Liver (tissue), 8 donors: ENCODE measurements at regions not wholly inside any gene's neighbourhood (a gene's known extent, or its start where the extent isn't known, plus 50 kb on each side); places are given as distances from the start of the nearest gene placed in this dataset.

ENCODE experiments used
- DNase-seq: peaks from one replicate; pipeline ENCODE4 v3.0.0-alpha.2; 2017; ENCODE audit warnings: low spot score
- H3K27ac ChIP-seq, 2 donors: one replicate each; pipeline ENCODE4 v1.7.0; 2013; ENCODE audit warnings: inconsistent platforms in 2 of 2, low read length in 2 of 2, control low read depth in 1 of 2, low read depth in 1 of 2, mild to moderate bottlenecking in 1 of 2
- H3K27me3 ChIP-seq, 4 donors: one replicate each; pipeline versions ENCODE4 v1.6.1 to v1.7.0; 2013; ENCODE audit warnings: low read length in 3 of 4, inconsistent platforms in 1 of 4, mild to moderate bottlenecking in 1 of 4, moderate library complexity in 1 of 4; ENCODE audit not compliant: control insufficient read depth in 4 of 4, insufficient read depth in 4 of 4
- H3K36me3 ChIP-seq, 4 donors: one replicate each; pipeline versions ENCODE4 v1.6.1 to v1.7.0; 2013; ENCODE audit warnings: low read length in 3 of 4, mild to moderate bottlenecking in 3 of 4, low read depth in 1 of 4, moderate library complexity in 1 of 4; ENCODE audit not compliant: control insufficient read depth in 4 of 4, insufficient read depth in 3 of 4
- H3K4me1 ChIP-seq, 4 donors: one replicate each; pipeline versions ENCODE4 v1.6.1 to v1.7.0; 2013; ENCODE audit warnings: low read length in 3 of 4, mild to moderate bottlenecking in 3 of 4, moderate library complexity in 1 of 4; ENCODE audit not compliant: control insufficient read depth in 4 of 4, insufficient read depth in 4 of 4
- H3K4me3 ChIP-seq, 3 donors: one replicate each; pipeline versions ENCODE4 v1.6.1 to v1.7.0; 2013; ENCODE audit warnings: low read length in 3 of 3, control low read depth in 1 of 3, low read depth in 1 of 3, mild to moderate bottlenecking in 1 of 3
- H3K9ac ChIP-seq, 2 donors: one replicate each; pipeline ENCODE4 v1.7.0; 2013; ENCODE audit warnings: low read length in 2 of 2, mild to moderate bottlenecking in 2 of 2, moderate library complexity in 2 of 2, control low read depth in 1 of 2, low read depth in 1 of 2
- H3K9me3 ChIP-seq, 4 donors: one replicate each; pipeline versions ENCODE4 v1.6.1 to v1.7.0; 2013; ENCODE audit warnings: low read length in 3 of 4; ENCODE audit not compliant: control insufficient read depth in 4 of 4
- ATF3 ChIP-seq: IDR thresholded peaks from 2 replicates; pipeline ENCODE4 v1.6.1; 2016; ENCODE audit warnings: antibody characterized with exemption
- EGR1 ChIP-seq, 2 donors: IDR thresholded peaks; 2 replicates each; pipeline ENCODE4 v1.6.1; 2016 to 2018; ENCODE audit warnings: antibody characterized with exemption in 2 of 2, low read depth in 2 of 2
- FOXA1 ChIP-seq: IDR thresholded peaks from 2 replicates; pipeline ENCODE4 v1.6.1; 2016; ENCODE audit warnings: antibody characterized with exemption
- FOXA2 ChIP-seq: IDR thresholded peaks from 2 replicates; pipeline ENCODE4 v1.6.1; 2016; ENCODE audit warnings: antibody characterized with exemption
- GABPA ChIP-seq, 2 donors: IDR thresholded peaks in 1 of 2; conservative IDR thresholded peaks in 1 of 2; 2 replicates each; pipeline ENCODE4 v1.6.1; 2016; ENCODE audit warnings: antibody characterized with exemption in 2 of 2, mild to moderate bottlenecking in 1 of 2, moderate library complexity in 1 of 2
- HNF4A ChIP-seq, 2 donors: conservative IDR thresholded peaks; 2 replicates each; pipeline ENCODE4 v1.6.1; 2016; ENCODE audit warnings: antibody characterized with exemption in 2 of 2, mild to moderate bottlenecking in 2 of 2
- HNF4G ChIP-seq: IDR thresholded peaks from 2 replicates; pipeline ENCODE4 v1.6.1; 2016; ENCODE audit warnings: antibody characterized with exemption
- JUND ChIP-seq, 2 donors: IDR thresholded peaks; 2 replicates each; pipeline ENCODE4 v1.6.1; 2016; ENCODE audit warnings: antibody characterized with exemption in 2 of 2
- NR2F2 ChIP-seq: IDR thresholded peaks from 2 replicates; pipeline ENCODE4 v1.6.1; 2016; ENCODE audit warnings: antibody characterized with exemption
- RAD21 ChIP-seq, 2 donors: IDR thresholded peaks; 2 replicates each; pipeline ENCODE4 v1.6.1; 2016; ENCODE audit warnings: antibody characterized with exemption in 2 of 2, mild to moderate bottlenecking in 2 of 2
- RXRA ChIP-seq, 2 donors: IDR thresholded peaks; 2 replicates each; pipeline ENCODE4 v1.6.1; 2017 to 2018; ENCODE audit warnings: antibody characterized with exemption in 2 of 2, mild to moderate bottlenecking in 1 of 2
- SP1 ChIP-seq: IDR thresholded peaks from 2 replicates; pipeline ENCODE4 v1.6.1; 2018; ENCODE audit warnings: antibody characterized with exemption, mild to moderate bottlenecking
- TAF1 ChIP-seq: conservative IDR thresholded peaks from 2 replicates; pipeline ENCODE4 v1.6.1; 2016; ENCODE audit warnings: antibody characterized with exemption, mild to moderate bottlenecking
- YY1 ChIP-seq: IDR thresholded peaks from 2 replicates; pipeline ENCODE4 v1.6.1; 2016; ENCODE audit warnings: antibody characterized with exemption, mild to moderate bottlenecking
- ZBTB33 ChIP-seq: IDR thresholded peaks from 2 replicates; pipeline ENCODE4 v1.6.1; 2016; ENCODE audit warnings: antibody characterized with exemption
- WGBS: extraction: QIAGEN DNeasy Blood & Tissue Kit; methylation state at CpG from one replicate; pipeline ENCODE4 v1.1.7; 2013; 5-methylcytosine and 5-hydroxymethylcytosine counted together
- TF ChIP-seq, protein P1 (sequence below): IDR thresholded peaks from 2 replicates; pipeline ENCODE4 v1.6.1; 2016; ENCODE audit warnings: antibody characterized with exemption
- TF ChIP-seq, protein P2 (sequence below): IDR thresholded peaks from 2 replicates; pipeline ENCODE4 v1.6.1; 2016; ENCODE audit warnings: antibody characterized with exemption, mild to moderate bottlenecking
- TF ChIP-seq, protein P3 (sequence below): fragments of 150-350 bp; IDR thresholded peaks from 2 replicates; pipeline ENCODE4 v1.5.1; 2017; ENCODE audit warnings: improper control_type of control experiment, low read depth, low read length; ENCODE audit not compliant: missing input control
- donor health status: healthy.
- donor health status: healthy.
- donor health status: healthy.
- donor health status: healthy.
- donor health status: healthy.

DNA sequence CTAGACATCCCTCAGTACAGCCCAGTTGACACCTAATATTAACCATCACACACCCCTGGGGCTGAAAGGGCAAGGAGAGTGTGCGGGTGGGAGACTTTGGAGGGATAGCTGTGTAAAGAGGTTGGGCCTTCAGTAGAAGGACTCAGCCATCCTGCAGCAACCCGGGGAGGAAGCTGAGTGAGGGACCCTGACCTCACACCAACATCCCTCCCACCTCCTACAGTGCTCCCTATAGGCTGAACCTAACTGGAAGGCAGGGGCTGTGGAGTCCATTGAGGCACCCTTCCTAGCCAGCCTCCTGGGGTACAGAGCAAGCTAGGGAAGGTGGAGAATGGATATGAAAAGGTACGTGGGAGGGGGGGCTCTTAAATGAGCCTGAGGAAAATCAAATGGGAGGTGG lies 276.3 kb downstream of the PTTG2 start:
- no peak overlapping the region for H3K4me3 ChIP-seq
- 91% methylated on average over 3 of the region's 3 CpGs for WGBS
- peaks cover 0 to 2% (median 0%) of the 10 kb centered on the region in 4 donors for H3K9me3 ChIP-seq
- H3K4me1 ChIP-seq: no peaks in the 10 kb centered on the region
- H3K27ac ChIP-seq: no peak overlapping the region
- TF ChIP-seq TAF1 (no peak), SP1 (no peak), YY1 (no peak), NR2F2 (no peak), FOXA2 (no peak), FOXA1 (no peak), ATF3 (no peak), HNF4G (no peak), ZBTB33 (no peak), EGR1 (IDR thresholded peaks at IDR 0.05; ENCODE audit: low read depth in 2 of 2) (no peak), RAD21 (IDR thresholded peaks at IDR 0.05) (no peak), GABPA (IDR thresholded peaks at IDR 0.05 in 1 of 2, conservative IDR thresholded peaks at IDR 0.05 in 1 of 2) (no peak), RXRA (IDR thresholded peaks at IDR 0.05) (no peak), HNF4A (conservative IDR thresholded peaks at IDR 0.05) (no peak), JUND (IDR thresholded peaks at IDR 0.05) (no peak)
- TF ChIP-seq, protein P1, sequence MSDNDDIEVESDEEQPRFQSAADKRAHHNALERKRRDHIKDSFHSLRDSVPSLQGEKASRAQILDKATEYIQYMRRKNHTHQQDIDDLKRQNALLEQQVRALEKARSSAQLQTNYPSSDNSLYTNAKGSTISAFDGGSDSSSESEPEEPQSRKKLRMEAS: no peak
- TF ChIP-seq, protein P2, sequence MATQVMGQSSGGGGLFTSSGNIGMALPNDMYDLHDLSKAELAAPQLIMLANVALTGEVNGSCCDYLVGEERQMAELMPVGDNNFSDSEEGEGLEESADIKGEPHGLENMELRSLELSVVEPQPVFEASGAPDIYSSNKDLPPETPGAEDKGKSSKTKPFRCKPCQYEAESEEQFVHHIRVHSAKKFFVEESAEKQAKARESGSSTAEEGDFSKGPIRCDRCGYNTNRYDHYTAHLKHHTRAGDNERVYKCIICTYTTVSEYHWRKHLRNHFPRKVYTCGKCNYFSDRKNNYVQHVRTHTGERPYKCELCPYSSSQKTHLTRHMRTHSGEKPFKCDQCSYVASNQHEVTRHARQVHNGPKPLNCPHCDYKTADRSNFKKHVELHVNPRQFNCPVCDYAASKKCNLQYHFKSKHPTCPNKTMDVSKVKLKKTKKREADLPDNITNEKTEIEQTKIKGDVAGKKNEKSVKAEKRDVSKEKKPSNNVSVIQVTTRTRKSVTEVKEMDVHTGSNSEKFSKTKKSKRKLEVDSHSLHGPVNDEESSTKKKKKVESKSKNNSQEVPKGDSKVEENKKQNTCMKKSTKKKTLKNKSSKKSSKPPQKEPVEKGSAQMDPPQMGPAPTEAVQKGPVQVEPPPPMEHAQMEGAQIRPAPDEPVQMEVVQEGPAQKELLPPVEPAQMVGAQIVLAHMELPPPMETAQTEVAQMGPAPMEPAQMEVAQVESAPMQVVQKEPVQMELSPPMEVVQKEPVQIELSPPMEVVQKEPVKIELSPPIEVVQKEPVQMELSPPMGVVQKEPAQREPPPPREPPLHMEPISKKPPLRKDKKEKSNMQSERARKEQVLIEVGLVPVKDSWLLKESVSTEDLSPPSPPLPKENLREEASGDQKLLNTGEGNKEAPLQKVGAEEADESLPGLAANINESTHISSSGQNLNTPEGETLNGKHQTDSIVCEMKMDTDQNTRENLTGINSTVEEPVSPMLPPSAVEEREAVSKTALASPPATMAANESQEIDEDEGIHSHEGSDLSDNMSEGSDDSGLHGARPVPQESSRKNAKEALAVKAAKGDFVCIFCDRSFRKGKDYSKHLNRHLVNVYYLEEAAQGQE: no peak
- TF ChIP-seq, protein P3, sequence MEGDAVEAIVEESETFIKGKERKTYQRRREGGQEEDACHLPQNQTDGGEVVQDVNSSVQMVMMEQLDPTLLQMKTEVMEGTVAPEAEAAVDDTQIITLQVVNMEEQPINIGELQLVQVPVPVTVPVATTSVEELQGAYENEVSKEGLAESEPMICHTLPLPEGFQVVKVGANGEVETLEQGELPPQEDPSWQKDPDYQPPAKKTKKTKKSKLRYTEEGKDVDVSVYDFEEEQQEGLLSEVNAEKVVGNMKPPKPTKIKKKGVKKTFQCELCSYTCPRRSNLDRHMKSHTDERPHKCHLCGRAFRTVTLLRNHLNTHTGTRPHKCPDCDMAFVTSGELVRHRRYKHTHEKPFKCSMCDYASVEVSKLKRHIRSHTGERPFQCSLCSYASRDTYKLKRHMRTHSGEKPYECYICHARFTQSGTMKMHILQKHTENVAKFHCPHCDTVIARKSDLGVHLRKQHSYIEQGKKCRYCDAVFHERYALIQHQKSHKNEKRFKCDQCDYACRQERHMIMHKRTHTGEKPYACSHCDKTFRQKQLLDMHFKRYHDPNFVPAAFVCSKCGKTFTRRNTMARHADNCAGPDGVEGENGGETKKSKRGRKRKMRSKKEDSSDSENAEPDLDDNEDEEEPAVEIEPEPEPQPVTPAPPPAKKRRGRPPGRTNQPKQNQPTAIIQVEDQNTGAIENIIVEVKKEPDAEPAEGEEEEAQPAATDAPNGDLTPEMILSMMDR: no peak
- H3K36me3 ChIP-seq: no peaks in the 10 kb centered on the region
- no peaks in the 10 kb centered on the region for H3K27me3 ChIP-seq
- H3K9ac ChIP-seq: no peak overlapping the region
- DNase-seq: no peak

DNA sequence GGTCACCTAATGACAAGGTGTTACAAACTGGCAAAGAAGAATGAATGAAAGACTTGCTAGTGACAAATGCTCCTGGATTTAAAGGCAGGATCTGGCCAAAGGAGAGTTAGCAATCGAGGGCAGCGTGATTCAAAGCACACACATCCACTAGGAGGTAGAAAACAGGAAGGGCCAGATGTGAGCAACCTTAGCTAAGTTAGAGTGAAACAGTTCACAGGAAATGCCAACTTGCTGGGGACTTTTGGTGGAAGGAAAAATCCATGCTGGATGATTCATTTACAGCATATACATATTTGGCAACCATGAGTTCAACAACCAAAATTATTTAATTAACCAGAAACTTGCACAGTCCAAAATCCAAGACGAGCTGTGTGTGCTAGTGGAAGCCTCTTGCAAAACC lies 276.9 kb downstream of the PTTG2 start:
- Histone ChIP-seq H3K27me3 (no peaks in the 10 kb centered on the region), H3K4me1 (no peaks in the 10 kb centered on the region), H3K36me3 (no peaks in the 10 kb centered on the region), H3K9me3 (peaks cover 0 to 2% (median 0%) of the 10 kb centered on the region in 4 donors), H3K9ac (no peak overlapping the region), H3K27ac (no peak overlapping the region), H3K4me3 (no peak overlapping the region)
- no peak for DNase-seq
- 67% methylated on average over 3 of the region's 3 CpGs for WGBS
- TF ChIP-seq JUND (IDR thresholded peaks at IDR 0.05): no peak
- TF ChIP-seq FOXA1: no peak
- TF ChIP-seq, protein P3: no peak
- TF ChIP-seq RAD21 (IDR thresholded peaks at IDR 0.05): no peak
- TF ChIP-seq, protein P1: no peak
